WERI-Rb-1 (cell line): ENCODE measurements at regions not wholly inside any gene's neighbourhood (a gene's known extent, or its start where the extent isn't known, plus 50 kb on each side); places are given as distances from the start of the nearest gene placed in this dataset.
A peak's percentile ranks its signal among the peaks of the same experiment; 100 is the strongest.

ENCODE experiments used
- DNase-seq: peaks from one replicate; pipeline ENCODE4 v3.0.0-alpha.2; 2020
- H3K27ac ChIP-seq: fragments of 250-450 bp; sonication (Bioruptor Pico); 2 replicates; pipeline ENCODE4 v1.5.1; 2020; ENCODE audit warnings: mild to moderate bottlenecking, moderate library complexity
- H3K27me3 ChIP-seq: fragments of 250-450 bp; sonication (Bioruptor Pico); 2 replicates; pipeline ENCODE4 v1.5.1; 2021; ENCODE audit warnings: mild to moderate bottlenecking, low read depth, moderate library complexity; ENCODE audit not compliant: insufficient read depth, severe bottlenecking
- H3K36me3 ChIP-seq: fragments of 250-450 bp; sonication (Bioruptor Pico); 2 replicates; pipeline ENCODE4 v1.5.1; 2020; ENCODE audit warnings: mild to moderate bottlenecking, moderate library complexity
- H3K4me3 ChIP-seq: 2 replicates; pipeline ENCODE4 v1.5.1; 2011; ENCODE audit warnings: low read depth, mild to moderate bottlenecking, control low read depth, low read length
- H3K9me3 ChIP-seq: fragments of 250-450 bp; sonication (Bioruptor Pico); 2 replicates; pipeline ENCODE4 v1.5.1; 2021; ENCODE audit warnings: mild to moderate bottlenecking, moderate library complexity; ENCODE audit not compliant: severe bottlenecking
- TF ChIP-seq, protein P1 (sequence below): IDR thresholded peaks from 2 replicates; pipeline ENCODE4 v1.5.1; 2011; ENCODE audit warnings: low read depth, mild to moderate bottlenecking, control low read depth, inconsistent platforms, low read length

DNA sequence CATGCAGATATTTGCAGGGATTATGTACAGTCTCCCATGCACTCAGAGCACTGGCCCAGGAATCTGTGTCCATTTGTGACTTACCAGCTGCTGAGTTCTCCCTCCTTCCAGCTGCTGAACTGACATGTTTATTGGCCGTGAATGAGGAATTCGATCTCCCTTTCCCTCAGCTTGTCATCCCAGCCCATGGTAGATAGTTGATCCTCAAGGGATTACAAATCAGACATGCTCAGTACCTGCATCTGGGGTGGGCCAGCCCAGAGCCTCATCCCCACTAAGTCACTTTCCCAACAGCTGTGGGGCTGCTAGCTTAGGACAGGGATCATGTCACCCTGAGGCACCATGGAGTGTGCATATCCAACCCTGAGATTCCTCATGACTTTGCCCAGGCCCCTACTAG lies 1284.9 kb upstream of the LRRTM1 start:
- no peak overlapping the region for H3K27ac ChIP-seq
- H3K9me3 ChIP-seq = no peaks in the 10 kb centered on the region
- TF ChIP-seq, protein P1, sequence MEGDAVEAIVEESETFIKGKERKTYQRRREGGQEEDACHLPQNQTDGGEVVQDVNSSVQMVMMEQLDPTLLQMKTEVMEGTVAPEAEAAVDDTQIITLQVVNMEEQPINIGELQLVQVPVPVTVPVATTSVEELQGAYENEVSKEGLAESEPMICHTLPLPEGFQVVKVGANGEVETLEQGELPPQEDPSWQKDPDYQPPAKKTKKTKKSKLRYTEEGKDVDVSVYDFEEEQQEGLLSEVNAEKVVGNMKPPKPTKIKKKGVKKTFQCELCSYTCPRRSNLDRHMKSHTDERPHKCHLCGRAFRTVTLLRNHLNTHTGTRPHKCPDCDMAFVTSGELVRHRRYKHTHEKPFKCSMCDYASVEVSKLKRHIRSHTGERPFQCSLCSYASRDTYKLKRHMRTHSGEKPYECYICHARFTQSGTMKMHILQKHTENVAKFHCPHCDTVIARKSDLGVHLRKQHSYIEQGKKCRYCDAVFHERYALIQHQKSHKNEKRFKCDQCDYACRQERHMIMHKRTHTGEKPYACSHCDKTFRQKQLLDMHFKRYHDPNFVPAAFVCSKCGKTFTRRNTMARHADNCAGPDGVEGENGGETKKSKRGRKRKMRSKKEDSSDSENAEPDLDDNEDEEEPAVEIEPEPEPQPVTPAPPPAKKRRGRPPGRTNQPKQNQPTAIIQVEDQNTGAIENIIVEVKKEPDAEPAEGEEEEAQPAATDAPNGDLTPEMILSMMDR = no peak
- peak; percentile 35 for DNase-seq
- no peaks in the 10 kb centered on the region for H3K27me3 ChIP-seq
- H3K4me3 ChIP-seq = no peak overlapping the region
- H3K36me3 ChIP-seq = no peaks in the 10 kb centered on the region

DNA sequence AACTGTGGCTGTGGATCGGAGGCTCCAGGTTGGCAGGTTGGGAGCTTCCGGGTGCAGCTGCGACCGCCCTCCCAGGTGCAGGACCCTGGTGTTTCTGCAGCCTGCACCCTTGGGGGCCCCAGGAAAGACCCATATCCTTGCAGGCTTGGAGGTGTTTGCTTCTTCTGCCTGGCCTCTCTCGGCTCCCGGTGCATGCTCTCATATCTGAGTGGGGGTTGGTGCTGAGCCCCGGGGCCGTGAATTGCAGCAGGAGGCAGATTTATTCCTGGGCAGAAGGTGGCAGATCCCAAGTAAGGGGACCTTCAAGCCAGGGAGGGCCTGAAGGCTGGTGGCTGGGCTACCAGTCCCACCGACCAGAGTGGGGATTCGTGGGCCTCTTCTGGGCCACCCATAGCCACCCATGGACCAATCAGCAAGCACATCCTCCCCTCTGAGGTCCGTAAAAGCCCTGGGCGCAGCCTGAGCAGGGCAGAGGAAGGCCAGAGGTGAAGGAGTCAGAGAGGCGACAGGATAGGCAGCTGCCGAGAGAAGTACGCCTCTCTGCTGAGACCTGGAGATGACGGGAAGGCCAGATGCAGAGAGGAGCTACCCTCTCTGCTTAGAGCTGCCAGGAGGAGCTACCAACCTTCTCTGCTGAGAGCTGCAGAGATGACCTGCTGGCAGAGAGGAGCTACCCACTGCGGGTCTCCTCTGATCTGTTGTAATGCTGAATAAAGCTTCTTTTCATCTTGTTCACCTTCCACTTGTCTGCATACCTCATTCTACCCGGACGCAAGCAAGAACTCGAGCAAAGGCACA lies 1279.0 kb upstream of the LRRTM1 start:
- no peak for DNase-seq
- TF ChIP-seq, protein P1 = no peak
- Histone ChIP-seq H3K9me3 (peaks cover 5% of the 10 kb centered on the region), H3K36me3 (no peaks in the 10 kb centered on the region), H3K4me3 (no peak overlapping the region), H3K27me3 (no peaks in the 10 kb centered on the region), H3K27ac (no peak overlapping the region)

DNA sequence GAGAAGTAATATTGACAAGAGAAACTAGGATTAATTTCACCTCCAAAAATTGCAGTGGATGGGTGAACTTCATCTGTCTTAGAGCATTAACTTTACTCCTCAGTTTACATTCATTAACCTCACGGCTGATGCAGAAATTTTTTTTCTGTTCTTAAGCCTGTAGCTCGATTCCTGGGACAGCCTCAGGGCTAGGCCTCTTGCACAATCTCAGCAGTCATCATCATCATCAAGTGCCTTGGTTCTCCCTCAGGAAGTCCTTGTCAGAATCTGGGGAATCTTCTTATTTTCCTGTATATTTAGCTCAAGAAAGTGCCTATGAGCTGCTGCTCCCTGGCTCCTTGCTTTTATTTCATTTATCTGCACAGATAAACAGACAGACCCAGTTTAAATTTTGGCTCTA lies 1272.2 kb upstream of the LRRTM1 start:
- DNase-seq = no peak

DNA sequence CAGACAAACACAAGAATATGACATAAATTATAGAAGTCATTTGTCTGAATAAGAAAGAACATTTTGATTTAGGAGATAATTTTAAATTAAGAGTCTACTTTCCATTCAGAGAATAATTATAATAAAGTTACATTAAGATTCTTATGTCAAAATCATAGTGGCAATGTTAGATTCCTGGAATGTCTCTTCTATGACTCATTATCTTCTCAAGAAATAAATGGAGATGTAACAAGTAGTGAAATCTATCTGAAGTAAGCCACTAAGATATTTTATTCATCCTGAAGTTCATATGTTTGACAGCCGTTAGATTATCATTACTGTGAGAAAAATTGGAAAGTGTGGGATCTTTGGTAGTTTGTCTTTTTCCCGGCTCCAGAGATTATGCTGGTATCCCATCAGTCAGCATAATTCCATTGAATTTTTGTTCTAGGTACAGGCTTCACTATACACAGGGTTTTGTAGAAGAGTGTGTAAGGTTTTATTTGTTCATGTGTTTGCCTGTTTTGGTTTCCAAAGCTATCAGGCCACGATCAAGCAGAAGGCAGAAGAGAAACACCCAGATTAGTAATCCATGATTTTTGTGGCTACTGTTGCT lies 1246.6 kb upstream of the LRRTM1 start:
- no peaks in the 10 kb centered on the region for H3K36me3 ChIP-seq
- no peaks in the 10 kb centered on the region for H3K27me3 ChIP-seq
- no peak for DNase-seq
- H3K4me3 ChIP-seq = no peak overlapping the region
- H3K9me3 ChIP-seq = no peaks in the 10 kb centered on the region
- no peak overlapping the region for H3K27ac ChIP-seq
- TF ChIP-seq, protein P1 = no peak

More for the DNA sequence above, 1272.2 kb upstream of the LRRTM1 start:
- TF ChIP-seq, protein P1 = no peak
- no peaks in the 10 kb centered on the region for H3K27me3 ChIP-seq
- H3K4me3 ChIP-seq = no peak overlapping the region
- no peaks in the 10 kb centered on the region for H3K9me3 ChIP-seq
- no peaks in the 10 kb centered on the region for H3K36me3 ChIP-seq
- no peak overlapping the region for H3K27ac ChIP-seq

DNA sequence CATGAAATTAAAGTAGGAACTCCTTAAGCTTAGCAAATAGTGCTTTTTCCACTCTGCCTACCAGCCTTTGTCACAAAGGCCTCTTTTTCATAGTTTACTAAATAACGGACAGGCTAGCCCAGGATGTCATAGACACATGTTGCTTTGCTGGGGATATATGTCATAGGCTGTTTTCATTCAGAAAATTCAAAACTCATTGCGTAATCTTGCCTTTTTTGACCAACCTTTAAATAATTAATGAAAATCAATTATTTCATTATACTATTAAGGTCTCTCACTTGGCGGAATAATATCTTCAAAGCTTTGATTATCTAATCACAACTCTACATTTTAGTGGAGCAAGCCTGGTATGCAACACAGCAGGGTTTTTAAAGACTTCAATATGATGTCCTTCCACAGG lies 1245.7 kb upstream of the LRRTM1 start:
- Histone ChIP-seq H3K36me3 (no peaks in the 10 kb centered on the region), H3K9me3 (no peaks in the 10 kb centered on the region), H3K4me3 (no peak overlapping the region), H3K27me3 (no peaks in the 10 kb centered on the region), H3K27ac (no peak overlapping the region)
- no peak for DNase-seq
- TF ChIP-seq, protein P1 = no peak
